Keratinocyte (primary cell): ENCODE measurements at regions not wholly inside any gene's neighbourhood (a gene's known extent, or its start where the extent isn't known, plus 50 kb on each side); places are given as distances from the start of the nearest gene placed in this dataset.

Experiments used
- DNase-seq: peaks from one replicate; pipeline ENCODE4 v3.0.0-alpha.2; 2011; ENCODE audit warnings: low read depth, missing footprints, low spot score
- FAIRE-seq: peaks from 2 replicates; lab custom pipeline; 2011; peaks lifted over from hg19 to GRCh38; lab: Jason Lieb, UNC
- H2AFZ ChIP-seq: 2 replicates; pipeline ENCODE4 v1.6.0; 2012; ENCODE audit warnings: low read length, control low read depth, inconsistent platforms; ENCODE audit not compliant: control insufficient read depth
- H3K27ac ChIP-seq: 2 replicates; pipeline ENCODE4 v1.5.1; 2011; ENCODE audit warnings: low read length; ENCODE audit not compliant: control insufficient read depth, insufficient read depth
- H3K27me3 ChIP-seq: 3 replicates; pipeline ENCODE4 v1.6.0; 2011; ENCODE audit warnings: low read length; ENCODE audit not compliant: control insufficient read depth, insufficient read depth; ENCODE audit errors: extremely low read depth
- H3K36me3 ChIP-seq, 2 experiments: 2 replicates in 1 of 2; 3 replicates in 1 of 2; pipeline ENCODE4 v1.5.1; 2011; ENCODE audit warnings: low read length in 2 of 2, mild to moderate bottlenecking in 1 of 2; ENCODE audit not compliant: control insufficient read depth in 2 of 2, insufficient read depth in 2 of 2; ENCODE audit errors: extremely low read depth in 1 of 2
- H3K4me1 ChIP-seq: 3 replicates; pipeline ENCODE4 v1.5.1; 2011; ENCODE audit warnings: low read length; ENCODE audit not compliant: control insufficient read depth, insufficient read depth; ENCODE audit errors: extremely low read depth
- H3K4me2 ChIP-seq: 3 replicates; pipeline ENCODE4 v1.6.0; 2011; ENCODE audit warnings: low read depth, low read length; ENCODE audit not compliant: control insufficient read depth, insufficient read depth; ENCODE audit errors: extremely low read depth
- H3K4me3 ChIP-seq, 3 experiments: fragments of 200-600 bp in 1 of 3; sonication (generic) in 1 of 3; 2 replicates in 2 of 3; 3 replicates in 1 of 3; pipeline ENCODE4 v1.5.1; 2011 to 2016; ENCODE audit warnings: low read length in 3 of 3, mild to moderate bottlenecking in 3 of 3, control low read depth in 2 of 3, inconsistent platforms in 1 of 3, low read depth in 1 of 3, mixed read lengths in 1 of 3, mixed run types in 1 of 3, moderate library complexity in 1 of 3; ENCODE audit not compliant: control insufficient read depth in 2 of 3, insufficient read depth in 2 of 3; ENCODE audit errors: extremely low read depth in 1 of 3
- H3K79me2 ChIP-seq: 2 replicates; pipeline ENCODE4 v1.6.0; 2012; ENCODE audit warnings: low read length; ENCODE audit not compliant: control insufficient read depth, insufficient read depth
- H3K9ac ChIP-seq: 3 replicates; pipeline ENCODE4 v1.6.0; 2011; ENCODE audit warnings: low read length; ENCODE audit not compliant: control insufficient read depth, insufficient read depth; ENCODE audit errors: extremely low read depth
- H3K9me1 ChIP-seq: 3 replicates; pipeline ENCODE4 v1.6.0; 2011; ENCODE audit warnings: low read length; ENCODE audit not compliant: control insufficient read depth, insufficient read depth; ENCODE audit errors: extremely low read depth
- H3K9me3 ChIP-seq: 2 replicates; pipeline ENCODE4 v1.5.1; 2012; ENCODE audit warnings: low read depth, low read length; ENCODE audit not compliant: control insufficient read depth
- H4K20me1 ChIP-seq: 3 replicates; pipeline ENCODE4 v1.6.0; 2011; ENCODE audit warnings: low read length; ENCODE audit not compliant: control insufficient read depth, insufficient read depth; ENCODE audit errors: extremely low read depth
- CTCF ChIP-seq, 3 experiments: IDR thresholded peaks in 1 of 3; conservative IDR thresholded peaks in 1 of 3; optimal IDR thresholded peaks in 1 of 3; 2 replicates in 2 of 3; 3 replicates in 1 of 3; pipeline versions ENCODE3 to v1.5.1; 2011; ENCODE audit warnings: low read length in 3 of 3, mild to moderate bottlenecking in 3 of 3, moderate library complexity in 2 of 3, control low read depth in 1 of 3, inconsistent platforms in 1 of 3; ENCODE audit not compliant: insufficient read depth in 2 of 3; ENCODE audit errors: extremely low read depth in 1 of 3
- EZH2 ChIP-seq: IDR thresholded peaks from one replicate; pipeline ENCODE4 v1.6.1; 2012; ENCODE audit warnings: inconsistent platforms, mild to moderate bottlenecking, low read length, moderate library complexity
- dilution Hi-C: fragments of 300-500 bp; cut with MboI; formaldehyde crosslinking; loops from one replicate; pipeline ENCODE4 v1.7.0; 2020; ENCODE audit warnings: low sequenced_read_pairs; ENCODE audit not compliant: extremely low pct_ligation_motif_present

GRCh38 chr17:77810536-77810935, 148.0 kb upstream of the TNRC6C start:
- H4K20me1 ChIP-seq, result no peaks in the 10 kb centered on the region
- dilution Hi-C loops, result no loop called here
- no peak overlapping the region for H3K4me2 ChIP-seq
- no peak overlapping the region for H3K27ac ChIP-seq
- H3K4me3 ChIP-seq, result no peak overlapping the region
- H3K9me3 ChIP-seq, result peaks cover 2% of the 10 kb centered on the region
- TF ChIP-seq CTCF (optimal IDR thresholded peaks at IDR 0.05 in 1 of 3, IDR thresholded peaks at IDR 0.05 in 1 of 3, conservative IDR thresholded peaks at IDR 0.05 in 1 of 3; ENCODE audit: extremely low read depth in 1 of 3, insufficient read depth in 2 of 3, low read length in 3 of 3) (no peak), EZH2 (no peak)
- H3K4me1 ChIP-seq, result no peaks in the 10 kb centered on the region
- H3K9ac ChIP-seq, result no peak overlapping the region
- DNase-seq, result no peak
- H3K79me2 ChIP-seq, result no peaks in the 10 kb centered on the region
- no peak for FAIRE-seq
- H3K36me3 ChIP-seq, result no peaks in the 10 kb centered on the region
- H3K27me3 ChIP-seq, result no peaks in the 10 kb centered on the region
- H3K9me1 ChIP-seq, result no peaks in the 10 kb centered on the region
- no peak overlapping the region for H2AFZ ChIP-seq

GRCh38 chr17:77811521-77811920, 147.0 kb upstream of the TNRC6C start:
- TF ChIP-seq CTCF (optimal IDR thresholded peaks at IDR 0.05 in 1 of 3, IDR thresholded peaks at IDR 0.05 in 1 of 3, conservative IDR thresholded peaks at IDR 0.05 in 1 of 3; ENCODE audit: extremely low read depth in 1 of 3, insufficient read depth in 2 of 3, low read length in 3 of 3) (no peak), EZH2 (no peak)
- Histone ChIP-seq H3K79me2 (no peaks in the 10 kb centered on the region), H3K27ac (no peak overlapping the region), H3K4me3 (no peak overlapping the region), H3K9me1 (no peaks in the 10 kb centered on the region), H3K4me1 (no peaks in the 10 kb centered on the region), H3K9me3 (peaks cover 2% of the 10 kb centered on the region), H3K36me3 (no peaks in the 10 kb centered on the region), H3K9ac (no peak overlapping the region), H3K4me2 (no peak overlapping the region), H2AFZ (no peak overlapping the region), H4K20me1 (no peaks in the 10 kb centered on the region), H3K27me3 (no peaks in the 10 kb centered on the region)
- DNase-seq (no peak), FAIRE-seq (no peak)
- dilution Hi-C loops, result no loop called here
